Thyroid gland (tissue), 4 donors: ENCODE measurements at regions not wholly inside any gene's neighbourhood (a gene's known extent, or its start where the extent isn't known, plus 50 kb on each side); places are given as distances from the start of the nearest gene placed in this dataset.

Experiments used
- CTCF ChIP-seq, 6 experiments: fragments of 200-600 bp in 3 of 6; fragments of 450-650 bp in 3 of 6; sonication (generic) in 3 of 6; IDR thresholded peaks; one replicate each; pipeline ENCODE4 v1.5.1; 2016 to 2019; ENCODE audit warnings: antibody characterized with exemption in 6 of 6, mild to moderate bottlenecking in 2 of 6, inconsistent platforms in 1 of 6, moderate library complexity in 1 of 6
- POLR2A ChIP-seq, 2 donors: fragments of 450-650 bp; IDR thresholded peaks; one replicate each; pipeline ENCODE4 v1.6.1; 2017; ENCODE audit warnings: antibody characterized with exemption in 2 of 2, mild to moderate bottlenecking in 2 of 2, moderate library complexity in 1 of 2

GRCh38 chr6:15905488-15906419 lies 223.1 kb upstream of the MYLIP start:
- TF ChIP-seq CTCF (IDR thresholded peaks at IDR 0.05): no peak
- no peak for TF ChIP-seq POLR2A (IDR thresholded peaks at IDR 0.05)
